GM18499 (cell line): ENCODE measurements at regions not wholly inside any gene's neighbourhood (a gene's known extent, or its start where the extent isn't known, plus 50 kb on each side); places are given as distances from the start of the nearest gene placed in this dataset.
"Not testable (repeated sequence)": the region's sequence is repeated elsewhere in the genome, so short reads cannot be mapped to it uniquely, and the experiment has no call there.

ENCODE experiments used
- ATAC-seq: cut with Tn5 transposase; IDR thresholded peaks from one replicate; pipeline ENCODE4 v1.9.1; 2021; ENCODE audit warnings: moderate number of reproducible peaks; ENCODE audit not compliant: insufficient read depth, unreplicated experiment

DNA sequence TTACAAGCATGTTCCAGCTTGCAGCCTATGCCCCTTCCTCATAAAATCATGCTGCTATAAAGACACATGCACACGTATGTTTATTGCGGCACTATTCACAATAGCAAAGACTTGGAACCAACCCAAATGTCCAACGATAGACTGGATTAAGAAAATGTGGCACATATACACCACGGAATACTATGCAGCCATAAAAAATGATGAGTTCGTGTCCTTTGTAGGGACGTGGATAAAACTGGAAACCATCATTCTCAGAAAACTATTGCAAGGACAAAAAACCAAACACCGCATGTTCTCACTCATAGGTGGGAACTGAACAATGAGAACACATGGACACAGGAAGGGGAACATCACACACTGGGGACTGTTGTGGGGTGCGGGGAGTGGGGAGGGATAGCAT is 75.3 kb upstream of the ZNF746 start:
- not testable (repeated sequence) for ATAC-seq

DNA sequence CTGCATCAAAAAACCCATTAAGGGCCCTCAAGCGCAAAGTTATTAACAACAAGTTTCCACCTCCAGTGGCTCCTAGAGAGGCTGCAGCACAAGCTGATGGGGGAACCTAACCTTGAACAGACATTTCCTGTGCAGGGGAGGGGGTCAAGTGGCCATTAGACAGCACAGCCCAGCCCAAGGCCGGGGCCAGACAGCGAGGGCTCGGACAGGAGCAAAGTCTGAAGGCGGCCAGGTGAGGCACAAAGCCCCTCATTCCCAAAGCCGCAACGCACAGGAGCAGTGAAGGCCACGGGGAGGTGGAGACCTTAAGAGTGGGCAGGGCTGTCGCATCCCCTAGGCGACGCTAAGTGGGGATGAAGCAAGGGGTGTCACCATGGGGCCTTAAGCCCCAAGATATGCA is 73.2 kb upstream of the ZNF746 start:
- ATAC-seq = no peak

DNA sequence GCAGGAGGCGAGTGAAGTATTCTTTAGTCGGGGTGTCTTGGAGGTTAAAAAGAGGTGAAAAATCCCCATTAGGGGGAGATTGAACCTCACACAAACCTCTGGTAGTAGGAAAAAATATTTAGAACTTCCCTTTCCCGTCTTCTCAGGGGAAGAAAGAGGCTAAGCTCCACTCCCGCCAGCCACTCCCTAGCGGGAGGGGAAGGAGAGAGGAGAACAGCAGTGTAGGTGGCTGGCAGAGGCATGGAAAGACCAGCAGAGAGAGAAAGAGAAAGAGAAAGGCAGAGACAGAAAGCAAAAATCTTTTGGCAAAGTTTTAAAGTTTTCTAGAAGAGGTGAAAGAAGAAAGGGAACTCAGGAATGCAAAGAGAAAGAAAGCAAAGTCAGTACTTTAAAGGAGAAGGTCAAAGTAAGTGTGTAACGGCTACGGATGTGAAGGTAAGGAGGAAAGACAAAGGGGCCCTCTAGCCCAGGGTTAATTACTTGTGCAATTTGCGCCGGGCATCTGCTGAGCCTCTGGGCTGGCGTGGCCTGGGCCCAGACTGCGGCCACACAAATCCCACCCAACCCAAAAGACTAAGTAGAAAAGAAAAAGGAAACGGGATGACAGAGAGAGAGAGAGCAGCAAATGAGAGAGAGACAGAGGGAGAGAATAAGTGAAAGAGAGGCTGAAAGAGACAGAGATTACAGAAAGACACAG is 72.3 kb upstream of the ZNF746 start:
- no peak for ATAC-seq

DNA sequence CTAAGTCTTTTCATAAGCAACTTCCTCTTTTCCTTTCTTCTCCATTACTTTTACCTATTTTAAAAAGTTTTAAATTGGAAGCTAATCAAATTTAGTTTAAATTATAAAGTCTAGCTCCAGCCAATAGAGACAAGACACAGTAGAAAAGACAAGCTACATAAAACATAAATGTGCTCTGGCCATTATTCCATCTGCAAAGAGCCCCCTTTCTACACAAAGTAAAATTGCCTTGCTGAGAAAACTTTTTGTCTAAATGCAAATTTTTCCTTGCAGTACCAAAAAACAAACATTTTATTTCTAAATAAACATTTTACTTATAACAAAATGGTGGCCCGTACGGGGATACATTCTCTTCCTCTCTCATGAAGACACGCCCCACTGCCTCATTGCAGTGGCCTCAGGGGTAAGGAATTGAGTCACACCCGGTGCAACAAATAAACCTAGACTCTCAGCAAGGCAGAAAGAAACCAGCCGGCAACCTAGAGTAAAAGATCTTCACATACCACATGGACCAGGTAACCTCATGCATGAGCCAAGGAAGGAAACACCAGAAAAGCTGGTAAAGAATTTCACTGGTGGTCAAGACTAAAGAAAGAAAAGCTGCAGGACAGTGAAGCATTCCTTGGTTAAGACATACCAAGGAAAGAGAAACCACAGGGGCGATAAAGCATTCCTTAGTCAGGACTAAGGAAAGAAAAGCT is 71.6 kb upstream of the ZNF746 start:
- no peak for ATAC-seq

DNA sequence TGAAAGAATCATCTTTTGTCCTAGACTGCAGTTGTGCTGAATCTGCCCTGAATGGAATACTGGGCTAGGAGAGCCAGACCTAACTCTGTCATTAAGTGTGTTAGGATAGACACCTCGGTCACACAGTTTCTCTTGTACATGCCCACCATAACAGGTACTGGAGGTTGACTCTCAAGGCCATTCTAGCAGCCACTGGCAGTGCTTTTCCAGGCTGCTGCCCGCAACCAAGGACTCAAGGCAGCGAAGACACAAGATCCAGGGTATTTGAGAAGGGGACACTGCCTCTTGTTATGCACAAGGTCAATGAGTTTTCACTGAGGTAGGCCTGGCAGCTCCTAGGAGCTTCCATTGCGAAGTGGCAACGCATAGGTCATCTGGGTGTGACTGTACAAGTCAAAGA is 70.6 kb upstream of the ZNF746 start:
- ATAC-seq = no peak

DNA sequence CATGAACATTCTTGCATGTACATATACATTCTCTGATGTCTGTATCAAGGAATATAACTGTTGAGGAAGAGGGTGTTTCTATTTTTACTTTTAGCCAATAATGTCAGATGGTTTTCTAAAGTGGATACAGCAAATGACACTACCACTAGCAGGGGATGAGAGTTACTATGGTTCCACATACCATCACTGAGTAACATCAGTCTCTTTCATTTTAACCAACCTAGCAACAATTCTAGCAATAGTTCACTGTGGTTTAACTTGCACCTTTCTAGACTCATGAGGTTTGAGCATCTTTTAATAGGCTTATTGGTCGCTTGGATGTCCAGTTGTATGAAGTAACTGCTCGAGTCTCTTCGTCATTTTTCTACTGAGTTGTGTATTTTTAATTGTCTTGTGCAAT is 68.5 kb upstream of the ZNF746 start:
- ATAC-seq = no peak

DNA sequence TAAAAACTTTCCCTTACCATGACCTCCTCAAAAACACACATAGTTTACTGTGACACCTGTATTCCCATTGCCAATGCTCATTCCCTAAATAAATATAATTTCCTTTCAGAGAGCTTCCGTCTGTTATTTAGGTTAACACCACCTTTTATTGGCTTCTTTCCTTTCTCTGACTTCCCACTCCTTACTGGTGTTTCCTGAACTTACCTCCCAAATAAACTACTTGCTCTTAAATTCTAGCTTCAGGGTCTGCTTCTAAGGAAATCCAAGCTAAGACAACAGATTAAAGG is 67.4 kb upstream of the ZNF746 start:
- ATAC-seq = no peak

DNA sequence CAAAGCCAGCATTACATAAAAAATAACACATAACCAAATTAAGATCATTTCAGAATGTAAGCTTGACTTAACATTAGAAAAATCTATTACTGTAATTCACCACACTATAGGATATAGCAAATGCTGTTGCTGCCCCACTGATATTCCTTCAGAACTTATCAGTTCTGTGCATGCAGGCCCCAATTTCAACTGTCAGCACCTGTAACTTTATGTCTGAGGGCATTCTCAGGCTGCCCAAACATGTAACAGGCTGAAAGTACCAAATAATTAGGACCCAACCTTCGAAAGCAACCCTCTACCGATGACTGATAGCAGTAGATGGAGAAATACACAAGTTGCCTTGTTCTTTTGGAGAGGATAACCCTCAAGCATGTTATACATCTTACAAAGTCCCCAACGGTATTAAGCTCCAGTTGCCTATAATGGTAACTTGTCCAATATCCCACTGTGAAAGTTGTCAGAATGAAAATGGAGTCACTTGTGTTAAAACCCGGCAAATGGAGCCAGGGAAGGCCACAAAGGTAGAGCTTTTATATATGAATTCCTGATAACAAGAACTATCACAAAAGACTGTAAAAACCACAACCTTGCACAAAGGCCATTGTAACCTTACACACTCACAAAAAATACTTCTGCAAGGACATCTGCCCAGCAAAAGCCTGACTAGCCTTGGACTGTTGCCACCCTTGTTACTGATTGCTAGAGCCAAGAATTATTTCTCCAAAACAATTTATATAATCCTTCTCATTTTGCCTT is 66.9 kb upstream of the ZNF746 start:
- no peak for ATAC-seq

DNA sequence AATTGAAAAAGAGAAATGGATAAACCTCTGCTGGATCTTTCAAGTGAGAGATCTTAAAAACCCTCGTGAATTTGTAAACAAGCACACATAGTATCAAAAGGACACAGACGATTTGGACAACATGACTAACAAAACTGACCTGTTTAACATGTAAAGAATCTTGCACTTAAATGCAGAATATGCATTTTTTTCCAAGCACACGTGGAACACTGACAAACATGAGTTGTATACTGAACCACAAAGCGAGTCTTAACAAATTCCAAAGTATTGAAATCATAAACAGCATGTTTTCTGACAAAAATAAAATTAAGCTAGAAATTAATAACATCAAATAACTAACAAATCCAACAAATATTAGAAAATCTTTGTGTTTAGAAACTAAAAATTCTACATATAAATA is 65.0 kb upstream of the ZNF746 start:
- ATAC-seq = no peak

DNA sequence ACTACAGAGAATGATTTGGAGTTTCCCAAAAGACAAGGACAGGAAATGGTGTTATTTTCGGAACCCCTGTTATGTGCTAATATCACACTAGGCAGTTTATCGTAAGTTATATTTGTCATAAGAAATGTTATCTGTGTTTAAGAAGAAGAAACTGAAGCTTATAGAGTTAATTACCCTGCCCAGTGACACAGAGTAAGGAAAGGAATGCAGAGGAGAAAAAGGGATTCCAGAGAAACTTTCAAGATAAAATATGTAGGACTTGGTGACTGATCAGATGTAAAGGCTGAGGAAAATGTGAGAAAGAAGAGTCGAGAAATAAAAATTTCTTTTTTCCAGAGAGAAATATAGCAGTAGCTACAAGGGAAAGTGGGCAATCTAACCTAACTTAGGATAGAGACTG is 63.5 kb upstream of the ZNF746 start:
- no peak for ATAC-seq

DNA sequence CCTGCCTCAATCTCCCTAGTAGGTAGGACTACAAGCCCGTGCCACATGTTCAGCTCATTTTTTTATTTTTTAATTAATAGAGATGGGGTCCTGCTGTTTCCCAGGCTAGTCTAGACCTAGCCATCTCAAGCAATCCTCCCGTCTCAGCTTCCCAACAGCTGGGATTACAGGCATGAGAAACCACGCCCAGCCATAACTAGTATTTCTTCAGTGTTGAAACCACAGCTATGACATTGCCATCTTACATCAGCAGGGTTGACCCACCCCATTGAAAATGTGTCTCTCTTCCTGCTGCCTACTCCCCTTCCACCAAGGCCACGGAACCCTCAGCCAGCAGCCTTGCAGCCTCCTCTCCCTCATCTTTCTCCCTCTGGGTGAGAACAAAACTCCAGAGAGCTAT is 62.1 kb upstream of the ZNF746 start:
- ATAC-seq = no peak

DNA sequence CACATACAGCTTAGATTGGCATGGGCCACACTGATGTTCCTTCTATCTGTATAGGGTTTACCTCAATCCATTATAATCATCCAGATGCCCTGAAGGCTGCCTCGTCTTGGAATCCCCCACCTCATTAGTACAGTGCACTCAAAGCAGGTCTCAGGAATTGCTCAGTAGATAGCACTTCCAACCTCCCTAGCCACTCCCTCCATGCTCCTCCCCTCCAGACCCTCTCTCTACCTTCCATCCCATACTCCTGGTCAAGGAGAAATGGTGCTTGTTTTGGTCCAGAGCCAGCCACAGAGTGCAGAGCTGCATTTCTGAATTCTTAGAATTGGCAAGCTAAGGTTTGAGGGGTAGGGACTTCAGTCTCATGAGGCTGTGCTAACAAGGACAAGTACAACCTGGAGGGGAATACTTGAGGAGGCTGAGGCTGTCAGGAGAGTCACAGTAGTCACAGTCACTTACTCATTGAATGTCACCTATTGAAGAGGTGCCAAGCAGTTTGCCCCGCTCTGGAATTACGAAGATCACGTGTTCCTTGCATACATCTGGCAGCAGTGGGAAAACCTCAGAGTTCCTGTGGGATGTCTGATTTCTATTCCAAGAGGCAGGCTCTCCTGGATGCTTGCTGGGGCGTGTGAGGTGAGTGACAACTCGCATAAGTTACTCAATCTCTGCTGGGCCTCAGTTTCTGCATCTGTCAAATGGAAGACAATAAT is 60.7 kb upstream of the ZNF746 start:
- ATAC-seq = no peak

DNA sequence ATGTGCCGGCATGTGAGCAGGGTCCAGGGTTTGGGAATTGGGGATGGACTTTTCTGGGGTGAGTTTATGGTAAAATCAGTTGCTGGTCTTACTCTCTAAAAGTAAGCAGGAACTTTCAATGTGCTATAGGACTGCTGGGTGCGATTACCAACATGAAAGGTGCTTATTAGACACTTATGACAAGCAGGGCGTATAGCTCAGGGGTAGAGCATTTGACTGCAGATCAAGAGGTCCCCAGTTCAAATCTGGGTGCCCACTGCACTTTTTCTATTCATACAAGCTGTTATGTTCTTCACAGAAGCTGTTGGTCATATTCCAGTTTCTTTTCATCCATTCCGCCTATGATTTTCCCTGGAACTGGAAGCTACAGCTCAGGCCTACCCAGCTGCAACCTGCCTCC is 58.9 kb upstream of the ZNF746 start:
- ATAC-seq = not testable (repeated sequence)

DNA sequence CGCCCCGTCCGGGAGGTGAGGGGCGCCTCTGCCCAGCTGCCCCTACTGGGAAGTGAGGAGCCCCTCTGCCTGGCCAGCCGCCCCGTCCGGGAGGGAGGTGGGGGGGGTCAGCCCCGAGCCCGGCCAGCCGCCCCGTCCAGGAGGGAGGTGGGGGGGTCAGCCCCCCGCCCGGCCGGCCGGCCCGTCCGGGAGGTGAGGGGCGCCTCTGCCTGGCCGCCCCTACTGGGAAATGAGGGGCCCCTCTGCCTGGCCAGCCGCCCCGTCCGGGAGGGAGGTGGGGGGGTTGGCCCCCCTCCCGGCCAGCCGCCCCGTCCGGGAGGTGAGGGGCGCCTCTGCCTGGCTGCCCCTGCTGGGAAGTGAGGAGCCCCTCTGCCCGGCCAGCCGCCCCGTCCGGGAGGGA is 57.2 kb upstream of the ZNF746 start:
- not testable (repeated sequence) for ATAC-seq

DNA sequence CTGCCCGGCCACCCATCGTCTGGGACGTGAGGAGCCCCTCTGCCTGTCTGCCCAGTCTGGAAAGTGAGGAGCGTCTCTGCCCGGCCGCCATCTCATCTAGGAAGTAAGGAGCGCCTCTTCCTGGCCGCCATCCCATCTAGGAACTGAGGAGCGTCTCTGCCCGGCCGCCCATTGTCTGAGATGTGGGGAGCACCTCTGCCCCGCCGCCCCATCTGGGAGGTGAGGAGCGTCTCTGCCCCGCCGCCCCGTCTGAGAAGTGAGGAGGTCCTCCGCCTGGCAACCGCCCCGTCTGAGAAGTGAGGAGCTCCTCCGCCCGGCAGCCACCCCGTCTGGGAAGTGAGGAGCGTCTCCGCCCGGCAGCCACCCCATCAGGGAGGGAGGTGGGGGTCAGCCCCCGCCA is 56.4 kb upstream of the ZNF746 start:
- ATAC-seq = not testable (repeated sequence)

DNA sequence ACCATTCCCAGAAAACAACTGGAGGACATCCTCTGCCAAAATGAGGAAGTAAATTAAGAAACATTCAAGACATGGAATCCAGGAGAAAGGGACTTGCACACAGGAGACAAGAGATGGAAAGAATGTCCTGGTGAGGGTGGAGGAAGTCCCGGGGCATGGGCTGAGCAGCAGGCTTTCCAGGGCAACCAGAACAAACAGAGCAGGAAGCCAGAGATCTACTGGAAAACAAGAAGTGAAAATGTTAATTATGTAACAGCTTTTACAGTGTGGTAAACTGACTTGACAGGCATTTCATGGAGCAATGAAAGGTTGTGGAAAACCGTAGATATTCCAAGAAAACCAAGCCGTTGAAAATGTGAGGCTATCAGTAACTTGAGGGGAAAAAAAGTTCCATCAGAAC is 55.2 kb upstream of the ZNF746 start:
- no peak for ATAC-seq
